IPS-20b (cell line): ENCODE measurements at regions not wholly inside any gene's neighbourhood (a gene's known extent, or its start where the extent isn't known, plus 50 kb on each side); places are given as distances from the start of the nearest gene placed in this dataset.

Experiments used
- H3K27ac ChIP-seq: one replicate; pipeline ENCODE4 v1.5.1; 2013; ENCODE audit warnings: low read length
- H3K27me3 ChIP-seq: 2 replicates; pipeline ENCODE4 v1.6.1; 2013; ENCODE audit warnings: mild to moderate bottlenecking, low read length, inconsistent platforms; ENCODE audit not compliant: insufficient read depth
- H3K36me3 ChIP-seq: 2 replicates; pipeline ENCODE4 v1.6.1; 2013; ENCODE audit warnings: low read depth, mild to moderate bottlenecking, inconsistent platforms, low read length, moderate library complexity; ENCODE audit not compliant: insufficient read depth
- H3K4me1 ChIP-seq: 2 replicates; pipeline ENCODE4 v1.6.1; 2013; ENCODE audit warnings: mild to moderate bottlenecking, control low read depth, inconsistent platforms, low read length, moderate library complexity; ENCODE audit not compliant: insufficient read depth
- H3K4me3 ChIP-seq: 2 replicates; pipeline ENCODE4 v1.5.1; 2013; ENCODE audit warnings: mild to moderate bottlenecking, low read length, inconsistent platforms
- H3K9ac ChIP-seq: 2 replicates; pipeline ENCODE4 v1.6.1; 2013; ENCODE audit warnings: low read depth, mild to moderate bottlenecking, inconsistent platforms, low read length, moderate library complexity
- H3K9me3 ChIP-seq: 2 replicates; pipeline ENCODE4 v1.6.1; 2013; ENCODE audit warnings: mild to moderate bottlenecking, low read depth, low read length, inconsistent platforms; ENCODE audit not compliant: insufficient read depth

DNA sequence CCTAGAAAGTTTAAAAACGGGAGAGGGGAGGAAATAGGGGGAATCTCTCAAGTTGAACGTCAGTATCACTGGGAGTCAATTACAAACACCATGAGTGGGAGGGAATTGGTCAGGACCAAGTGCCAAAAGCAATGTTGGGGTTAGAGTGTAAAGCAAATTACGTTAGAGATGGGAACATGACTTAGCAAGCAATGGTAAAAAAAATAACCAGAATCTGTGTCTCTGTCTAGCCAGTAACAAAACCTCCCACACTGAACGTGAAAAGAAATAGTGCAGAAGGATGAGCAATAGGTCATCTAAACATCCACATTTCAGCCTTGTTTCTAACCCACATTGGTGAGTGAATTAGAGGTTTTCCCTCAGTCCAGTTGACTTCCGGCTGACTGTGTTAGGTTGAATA is 242.2 kb downstream of the COG6 start:
- Histone ChIP-seq H3K4me3 (no peak overlapping the region), H3K9me3 (no peaks in the 10 kb centered on the region), H3K9ac (no peak overlapping the region), H3K27ac (no peak overlapping the region), H3K27me3 (no peaks in the 10 kb centered on the region), H3K4me1 (0 out of 2 replicates have a peak, but pooled peaks cover 3% of the 10 kb centered on the region), H3K36me3 (no peaks in the 10 kb centered on the region)

DNA sequence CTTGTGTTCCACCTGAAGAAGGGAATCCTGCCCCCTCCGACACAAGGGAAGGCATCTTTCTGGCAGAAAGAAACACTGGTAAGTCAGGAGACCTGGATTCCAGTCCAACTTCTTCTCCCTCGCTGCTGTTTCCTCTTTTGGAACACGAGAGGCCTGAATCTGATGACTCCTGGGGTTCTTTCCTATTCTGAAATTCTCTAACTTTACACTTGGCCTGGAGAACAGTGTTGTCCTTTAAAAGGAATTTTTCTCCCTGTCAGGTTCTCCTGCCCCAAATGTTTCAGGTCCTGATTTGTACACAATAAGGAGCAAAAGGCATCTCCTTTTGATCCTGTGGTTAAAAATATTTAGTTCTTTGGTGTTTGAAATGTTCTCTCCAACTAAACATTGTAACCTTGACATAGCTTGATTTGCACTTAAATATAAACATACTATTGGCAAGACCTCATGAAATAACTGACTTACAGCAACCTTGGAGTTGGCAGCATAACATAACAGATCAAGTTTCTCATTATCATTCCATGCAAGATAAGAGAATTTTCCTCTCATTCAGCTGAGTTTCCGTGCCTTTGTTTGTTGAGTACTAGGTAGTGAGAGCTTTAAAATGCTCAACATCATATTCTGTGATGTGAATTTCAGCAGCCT is 244.8 kb downstream of the COG6 start:
- H3K27me3 ChIP-seq: no peaks in the 10 kb centered on the region
- H3K27ac ChIP-seq: no peak overlapping the region
- no peaks in the 10 kb centered on the region for H3K9me3 ChIP-seq
- no peak overlapping the region for H3K9ac ChIP-seq
- H3K4me3 ChIP-seq: no peak overlapping the region
- 0 out of 2 replicates have a peak, but pooled peaks cover 3% of the 10 kb centered on the region for H3K4me1 ChIP-seq
- H3K36me3 ChIP-seq: no peaks in the 10 kb centered on the region

DNA sequence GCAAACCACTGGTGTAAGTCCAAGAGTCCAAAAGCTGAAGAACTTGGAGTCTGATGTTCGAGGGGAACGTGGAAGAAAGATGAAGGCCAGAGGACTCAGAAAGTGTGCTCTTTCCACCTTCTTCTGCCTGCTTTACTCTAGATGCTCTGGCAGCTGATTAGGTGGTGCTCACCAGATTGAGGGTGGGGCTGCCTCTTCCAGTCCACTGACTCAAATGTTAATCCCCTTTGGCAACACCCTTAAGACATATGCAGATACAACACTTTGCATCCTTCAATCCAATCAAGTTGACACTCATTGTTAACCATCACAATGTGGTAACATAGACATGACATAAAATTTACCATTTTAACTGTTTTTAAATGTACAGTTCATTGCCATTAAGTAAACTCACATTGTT is 249.5 kb downstream of the COG6 start:
- 0 out of 2 replicates have a peak, but pooled peaks cover 3% of the 10 kb centered on the region for H3K4me1 ChIP-seq
- H3K9ac ChIP-seq: no peak overlapping the region
- no peaks in the 10 kb centered on the region for H3K27me3 ChIP-seq
- no peaks in the 10 kb centered on the region for H3K9me3 ChIP-seq
- H3K27ac ChIP-seq: no peak overlapping the region
- no peaks in the 10 kb centered on the region for H3K36me3 ChIP-seq
- H3K4me3 ChIP-seq: no peak overlapping the region

DNA sequence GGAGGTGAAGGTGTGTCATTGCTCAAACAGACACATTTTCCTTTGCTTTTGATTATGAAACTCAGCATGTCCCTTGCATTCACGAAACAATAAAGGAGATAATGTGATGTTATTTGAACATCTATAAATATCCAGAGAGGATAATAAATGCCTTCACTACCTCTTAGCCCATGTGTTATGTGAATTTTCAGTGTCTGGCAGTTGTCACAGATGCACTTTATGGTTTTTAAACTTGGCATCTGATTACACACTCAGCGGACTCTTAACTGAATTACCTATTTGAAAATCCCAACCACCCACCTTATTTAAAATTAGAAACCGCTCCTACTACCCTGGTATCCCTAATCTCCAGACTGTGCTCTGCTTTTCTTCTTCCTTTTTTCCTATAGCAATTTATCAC is 254.2 kb downstream of the COG6 start:
- no peaks in the 10 kb centered on the region for H3K36me3 ChIP-seq
- no peaks in the 10 kb centered on the region for H3K27me3 ChIP-seq
- no peak overlapping the region for H3K4me3 ChIP-seq
- H3K9me3 ChIP-seq: no peaks in the 10 kb centered on the region
- no peaks in the 10 kb centered on the region for H3K4me1 ChIP-seq
- H3K9ac ChIP-seq: no peak overlapping the region
- no peak overlapping the region for H3K27ac ChIP-seq

DNA sequence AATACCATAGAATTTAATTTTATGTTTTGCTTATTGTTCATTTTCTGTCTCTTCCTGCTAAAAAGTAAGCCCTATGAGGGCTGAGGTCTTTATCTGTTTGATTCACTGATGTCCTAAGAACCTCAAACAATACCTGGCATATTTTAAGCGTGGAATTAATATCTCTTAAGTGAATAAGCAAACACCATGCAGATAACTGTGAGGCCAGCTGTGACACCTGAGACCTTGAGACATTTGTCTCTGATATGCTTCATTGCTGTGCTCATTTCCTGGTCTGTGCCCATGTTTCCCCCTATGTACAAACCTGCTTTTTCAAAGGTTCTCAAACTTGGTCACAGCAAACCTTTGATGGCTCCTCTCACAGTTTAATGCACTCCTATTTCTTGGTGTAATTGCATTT is 254.6 kb downstream of the COG6 start:
- Histone ChIP-seq H3K4me1 (no peaks in the 10 kb centered on the region), H3K27me3 (no peaks in the 10 kb centered on the region), H3K9ac (no peak overlapping the region), H3K36me3 (no peaks in the 10 kb centered on the region), H3K4me3 (no peak overlapping the region), H3K27ac (no peak overlapping the region), H3K9me3 (no peaks in the 10 kb centered on the region)

DNA sequence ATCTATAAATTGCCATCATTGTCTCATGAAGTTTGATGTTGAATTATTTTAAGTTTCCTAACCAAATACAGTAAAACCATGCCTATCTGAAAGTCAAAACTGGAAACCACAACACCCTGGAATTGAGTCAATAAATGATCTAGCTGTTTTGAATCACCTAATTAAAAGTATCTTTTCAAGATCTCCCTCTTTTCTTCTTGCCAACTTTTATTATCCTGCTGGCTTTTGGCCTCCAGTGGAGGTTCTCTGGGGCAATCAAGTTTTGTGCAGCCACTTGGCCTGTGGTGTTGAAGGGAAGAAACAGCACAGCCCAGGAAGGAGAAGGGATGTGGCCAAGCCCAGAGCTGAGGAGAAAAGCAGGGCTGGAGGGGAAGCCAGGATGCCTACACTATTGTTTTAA is 255.4 kb downstream of the COG6 start:
- no peaks in the 10 kb centered on the region for H3K36me3 ChIP-seq
- H3K4me1 ChIP-seq: no peaks in the 10 kb centered on the region
- H3K27ac ChIP-seq: no peak overlapping the region
- H3K4me3 ChIP-seq: no peak overlapping the region
- no peaks in the 10 kb centered on the region for H3K9me3 ChIP-seq
- no peaks in the 10 kb centered on the region for H3K27me3 ChIP-seq
- no peak overlapping the region for H3K9ac ChIP-seq

DNA sequence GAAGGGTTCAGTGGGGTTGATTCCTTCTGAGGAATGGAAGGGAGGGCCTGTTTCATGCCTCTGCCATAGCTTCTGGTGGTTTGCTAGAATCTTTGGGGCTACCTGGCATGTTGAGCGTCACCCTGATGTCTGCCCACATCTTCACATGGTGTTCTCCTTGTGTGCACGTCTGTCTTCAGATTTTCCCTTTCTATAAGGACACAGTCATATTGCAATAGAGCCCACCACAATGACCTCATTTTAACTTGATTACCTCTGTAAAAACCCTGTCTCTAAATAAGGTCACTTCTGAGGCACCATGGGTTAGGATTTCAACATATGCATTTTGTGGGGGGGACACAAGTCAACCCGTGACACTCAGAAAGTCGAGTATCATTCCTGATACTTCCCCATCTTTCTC is 257.9 kb downstream of the COG6 start:
- Histone ChIP-seq H3K9ac (no peak overlapping the region), H3K27me3 (no peaks in the 10 kb centered on the region), H3K27ac (no peak overlapping the region), H3K4me1 (no peaks in the 10 kb centered on the region), H3K9me3 (no peaks in the 10 kb centered on the region), H3K36me3 (no peaks in the 10 kb centered on the region), H3K4me3 (no peak overlapping the region)

DNA sequence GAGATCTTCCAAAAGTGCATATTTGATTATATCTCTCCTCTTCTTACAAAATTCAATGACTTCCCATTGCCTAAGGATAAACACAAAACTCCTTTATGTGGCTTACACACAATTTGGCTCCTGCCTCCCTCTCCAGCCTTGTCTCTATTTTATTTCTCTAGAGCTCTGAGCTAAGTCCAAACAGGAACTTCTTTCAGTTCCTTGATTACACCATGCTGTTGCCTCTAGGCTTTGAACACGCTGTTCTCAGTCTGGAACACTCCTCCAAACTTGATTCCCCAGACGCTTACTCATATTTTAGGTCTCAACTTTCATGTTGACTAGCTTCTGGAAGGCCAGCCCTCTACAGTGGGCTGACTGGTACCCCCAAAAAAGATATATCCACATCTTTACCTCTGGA is 258.5 kb downstream of the COG6 start:
- H3K27ac ChIP-seq: no peak overlapping the region
- no peaks in the 10 kb centered on the region for H3K4me1 ChIP-seq
- H3K36me3 ChIP-seq: no peaks in the 10 kb centered on the region
- H3K4me3 ChIP-seq: no peak overlapping the region
- H3K9me3 ChIP-seq: no peaks in the 10 kb centered on the region
- no peaks in the 10 kb centered on the region for H3K27me3 ChIP-seq
- no peak overlapping the region for H3K9ac ChIP-seq

DNA sequence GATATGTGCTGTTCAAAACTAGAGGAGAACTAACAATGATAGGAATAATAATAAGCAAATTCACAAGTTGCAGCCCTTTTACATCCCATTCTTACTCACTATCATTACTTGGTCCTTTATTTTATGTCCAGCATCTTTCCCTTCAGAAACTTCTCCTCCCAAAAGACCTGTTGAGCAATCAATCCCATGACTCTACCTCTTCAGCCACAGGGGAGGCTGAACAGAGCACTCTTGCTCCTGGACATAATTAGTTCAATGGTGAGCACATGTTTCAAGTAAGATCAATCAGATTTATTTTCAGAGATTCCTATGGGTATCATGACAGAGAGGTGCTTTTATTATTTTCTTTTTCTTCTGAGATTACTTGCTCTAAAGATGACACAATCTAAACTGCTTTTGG is 260.0 kb downstream of the COG6 start:
- no peak overlapping the region for H3K9ac ChIP-seq
- no peaks in the 10 kb centered on the region for H3K9me3 ChIP-seq
- no peak overlapping the region for H3K4me3 ChIP-seq
- H3K36me3 ChIP-seq: no peaks in the 10 kb centered on the region
- no peaks in the 10 kb centered on the region for H3K4me1 ChIP-seq
- no peaks in the 10 kb centered on the region for H3K27me3 ChIP-seq
- no peak overlapping the region for H3K27ac ChIP-seq

DNA sequence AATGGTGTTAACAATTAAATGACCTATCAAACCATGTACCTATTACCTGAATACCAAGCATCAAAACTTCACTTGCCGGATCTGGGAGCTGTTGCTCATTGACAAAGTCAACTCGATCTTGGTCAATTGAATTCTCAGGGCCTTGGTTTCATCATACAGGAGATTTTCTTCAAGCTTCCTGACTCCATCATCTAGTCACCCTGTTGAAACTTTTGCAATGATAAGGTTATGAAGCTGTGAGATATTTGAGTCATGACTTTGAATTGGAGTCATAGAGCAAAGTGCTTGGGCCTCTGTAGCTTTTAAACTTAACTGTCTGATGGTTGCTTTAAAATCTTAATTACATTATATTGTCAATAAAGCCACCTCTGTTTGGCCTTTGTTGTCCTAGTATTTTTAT is 260.9 kb downstream of the COG6 start:
- Histone ChIP-seq H3K9ac (no peak overlapping the region), H3K9me3 (no peaks in the 10 kb centered on the region), H3K4me1 (no peaks in the 10 kb centered on the region), H3K36me3 (no peaks in the 10 kb centered on the region), H3K4me3 (no peak overlapping the region), H3K27me3 (no peaks in the 10 kb centered on the region), H3K27ac (no peak overlapping the region)

DNA sequence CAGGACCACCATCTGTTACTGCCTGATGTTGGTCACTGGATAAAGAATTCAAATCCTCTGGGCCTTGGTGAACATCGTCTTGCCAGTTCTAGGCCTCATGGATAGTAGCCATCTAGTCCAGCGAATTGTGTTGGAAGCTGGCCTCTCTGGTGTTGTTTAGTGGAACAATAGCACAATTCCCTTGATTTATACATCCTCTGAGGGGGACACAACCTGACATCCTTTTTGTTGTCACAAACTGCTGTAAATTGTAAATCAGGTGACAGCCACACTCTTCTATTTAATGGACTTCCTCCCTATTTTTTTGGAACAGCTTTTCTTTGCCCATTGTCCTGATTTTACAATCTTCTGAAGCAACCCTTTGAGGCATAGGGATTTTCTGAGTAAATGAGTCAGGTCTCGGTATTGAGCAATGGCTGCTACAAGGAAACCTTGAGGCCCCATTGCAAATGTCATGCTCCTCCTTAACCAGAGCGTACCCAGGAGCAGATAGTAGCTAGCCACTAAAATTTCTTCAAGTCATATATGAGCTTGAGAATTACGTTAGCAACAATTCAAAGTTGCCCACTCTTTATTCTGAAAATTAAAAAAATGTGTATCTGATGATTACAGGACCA is 263.3 kb downstream of the COG6 start:
- Histone ChIP-seq H3K4me3 (no peak overlapping the region), H3K27me3 (no peaks in the 10 kb centered on the region), H3K36me3 (no peaks in the 10 kb centered on the region), H3K9me3 (peaks cover 4% of the 10 kb centered on the region; the same call in 1 of the 2 replicates), H3K27ac (no peak overlapping the region), H3K4me1 (no peaks in the 10 kb centered on the region), H3K9ac (no peak overlapping the region)

DNA sequence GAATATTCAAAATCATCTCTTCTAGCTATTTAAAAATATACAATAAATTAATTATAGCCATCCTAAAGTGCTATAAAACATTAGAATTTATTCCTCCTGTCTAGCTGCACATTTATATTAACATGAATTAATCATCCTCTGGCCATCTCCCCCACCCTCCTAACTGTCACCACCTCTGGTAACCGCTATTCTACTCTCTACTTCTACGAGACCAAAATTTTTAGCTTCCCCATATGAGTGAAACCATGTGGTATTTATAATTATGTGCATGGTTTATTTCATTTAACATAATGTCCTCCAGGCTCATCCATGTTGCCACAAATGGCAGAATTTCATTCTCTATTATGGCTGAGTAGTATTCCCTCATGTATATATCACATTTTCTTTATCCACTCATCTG is 265.2 kb downstream of the COG6 start:
- Histone ChIP-seq H3K36me3 (no peaks in the 10 kb centered on the region), H3K27me3 (no peaks in the 10 kb centered on the region), H3K9me3 (peaks cover 4% of the 10 kb centered on the region; the same call in 1 of the 2 replicates), H3K4me3 (no peak overlapping the region), H3K9ac (no peak overlapping the region), H3K27ac (no peak overlapping the region), H3K4me1 (no peaks in the 10 kb centered on the region)
